Right lobe of liver (tissue), 6 donors: ENCODE measurements at regions not wholly inside any gene's neighbourhood (a gene's known extent, or its start where the extent isn't known, plus 50 kb on each side); places are given as distances from the start of the nearest gene placed in this dataset.

Experiments used
- ATAC-seq, 4 donors: fragments of 200-7000 bp; cut with Tn5 transposase; one replicate each; pipeline ENCODE4 v1.9.1; 2020; ENCODE audit warnings: mild to moderate bottlenecking in 4 of 4, moderate library complexity in 4 of 4
- DNase-seq, 3 donors: peaks; one replicate each; pipeline ENCODE4 v3.0.0-alpha.2; 2020
- H3K27ac ChIP-seq, 3 donors: fragments of 200-600 bp; one replicate each; pipeline ENCODE4 v1.8.0; 2022
- H3K27me3 ChIP-seq, 2 donors: fragments of 200-600 bp; one replicate each; pipeline ENCODE4 v1.8.0; 2022
- H3K36me3 ChIP-seq, 4 donors: fragments of 200-600 bp; sonication (generic) in 1 of 4; one replicate each; pipeline versions ENCODE4 v1.5.1 to v1.8.0; 2017 to 2022; ENCODE audit warnings: control low read depth in 1 of 4
- H3K4me1 ChIP-seq, 4 donors: fragments of 200-600 bp; sonication (generic) in 1 of 4; one replicate each; pipeline versions ENCODE4 v1.5.1 to v1.8.0; 2017 to 2022; ENCODE audit warnings: control low read depth in 1 of 4
- H3K4me3 ChIP-seq, 3 donors: fragments of 200-600 bp; one replicate each; pipeline ENCODE4 v1.8.0; 2022
- H3K9me3 ChIP-seq, 4 donors: fragments of 200-600 bp; sonication (generic) in 1 of 4; one replicate each; pipeline versions ENCODE4 v1.5.1 to v1.8.0; 2017 to 2022; ENCODE audit warnings: control low read depth in 1 of 4
- POLR2A ChIP-seq: fragments of 450-650 bp; IDR thresholded peaks from one replicate; pipeline ENCODE4 v1.6.1; 2017; ENCODE audit warnings: antibody characterized with exemption, mild to moderate bottlenecking
- WGBS: methylation state at CpG from one replicate; pipeline ENCODE4 v1.1.6; 2018; ENCODE audit warnings: low coverage, low lambda C conversion rate; ENCODE audit not compliant: insufficient coverage; ENCODE audit errors: missing lambda C conversion rate; 5-methylcytosine and 5-hydroxymethylcytosine counted together
- intact Hi-C, 2 donors: fragments of 100-400 bp; cut with DNase I; formaldehyde crosslinking; loops; one replicate each; pipeline versions ENCODE4 v1.11.2 to v1.14.1; 2022
- TF ChIP-seq, protein P1 (sequence below), 4 donors: fragments of 200-600 bp in 3 of 4; fragments of 450-650 bp in 1 of 4; IDR thresholded peaks; one replicate each; pipeline versions ENCODE4 v1.5.1 to v1.8.0; 2016 to 2022; ENCODE audit warnings: antibody characterized with exemption in 4 of 4, mild to moderate bottlenecking in 2 of 4
- donor health status: DM: no; HTN: yes; CAD: no.
- donor health status: DM: no; HTN: no; CAD: no.
- donor health status: DM: no; HTN: no; CAD: no.
- donor health status: DM: no; HTN: yes; CAD: no.
- donor health status: DM: no; HTN: yes; CAD: no.

DNA sequence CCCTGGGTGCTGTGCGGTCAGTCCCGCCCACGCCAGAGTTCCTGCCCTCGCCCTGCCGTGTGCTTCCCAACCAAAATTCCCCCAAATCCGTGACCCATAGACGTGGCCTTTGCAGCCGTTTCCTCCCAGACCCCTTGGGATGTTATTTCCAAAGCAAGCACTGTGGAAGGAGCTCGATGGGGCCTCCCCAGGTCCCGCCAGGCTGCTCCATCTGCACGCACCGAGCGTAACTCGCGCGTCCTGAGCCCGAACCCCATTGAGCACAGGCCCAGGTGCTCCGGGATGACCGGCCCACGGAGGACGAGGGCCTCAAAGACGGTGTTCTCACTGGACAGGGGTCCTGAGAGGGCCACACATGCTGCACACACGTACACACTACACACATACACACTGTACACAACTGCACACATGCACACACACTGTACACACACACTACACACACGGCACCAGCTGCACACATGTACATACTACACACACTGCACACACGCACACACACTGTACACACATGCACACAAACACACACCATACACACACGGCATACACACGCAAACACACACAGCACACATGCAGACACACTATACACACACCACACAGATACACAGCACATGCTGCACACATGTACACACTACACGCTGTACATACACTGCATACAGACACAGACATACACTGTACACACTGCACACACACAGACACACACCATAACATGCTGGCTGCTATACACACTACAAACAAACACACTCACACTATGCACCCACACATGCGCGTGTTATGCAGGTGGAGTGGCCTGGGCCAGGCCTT, 431.2 kb upstream of the SALL3 start:
- Histone ChIP-seq H3K36me3 (no peaks in the 10 kb centered on the region), H3K9me3 (no peaks in the 10 kb centered on the region), H3K4me3 (no peak overlapping the region), H3K4me1 (no peaks in the 10 kb centered on the region), H3K27ac (no peak overlapping the region), H3K27me3 (no peaks in the 10 kb centered on the region)
- no peak for DNase-seq
- ATAC-seq: peak in 1 of 4 donors; percentile 29
- intact Hi-C loops: no loop called here
- WGBS: 84% methylated on average over 18 of the region's 30 CpGs
- TF ChIP-seq POLR2A: no peak
- TF ChIP-seq, protein P1, sequence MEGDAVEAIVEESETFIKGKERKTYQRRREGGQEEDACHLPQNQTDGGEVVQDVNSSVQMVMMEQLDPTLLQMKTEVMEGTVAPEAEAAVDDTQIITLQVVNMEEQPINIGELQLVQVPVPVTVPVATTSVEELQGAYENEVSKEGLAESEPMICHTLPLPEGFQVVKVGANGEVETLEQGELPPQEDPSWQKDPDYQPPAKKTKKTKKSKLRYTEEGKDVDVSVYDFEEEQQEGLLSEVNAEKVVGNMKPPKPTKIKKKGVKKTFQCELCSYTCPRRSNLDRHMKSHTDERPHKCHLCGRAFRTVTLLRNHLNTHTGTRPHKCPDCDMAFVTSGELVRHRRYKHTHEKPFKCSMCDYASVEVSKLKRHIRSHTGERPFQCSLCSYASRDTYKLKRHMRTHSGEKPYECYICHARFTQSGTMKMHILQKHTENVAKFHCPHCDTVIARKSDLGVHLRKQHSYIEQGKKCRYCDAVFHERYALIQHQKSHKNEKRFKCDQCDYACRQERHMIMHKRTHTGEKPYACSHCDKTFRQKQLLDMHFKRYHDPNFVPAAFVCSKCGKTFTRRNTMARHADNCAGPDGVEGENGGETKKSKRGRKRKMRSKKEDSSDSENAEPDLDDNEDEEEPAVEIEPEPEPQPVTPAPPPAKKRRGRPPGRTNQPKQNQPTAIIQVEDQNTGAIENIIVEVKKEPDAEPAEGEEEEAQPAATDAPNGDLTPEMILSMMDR (IDR thresholded peaks at IDR 0.05): no peak

DNA sequence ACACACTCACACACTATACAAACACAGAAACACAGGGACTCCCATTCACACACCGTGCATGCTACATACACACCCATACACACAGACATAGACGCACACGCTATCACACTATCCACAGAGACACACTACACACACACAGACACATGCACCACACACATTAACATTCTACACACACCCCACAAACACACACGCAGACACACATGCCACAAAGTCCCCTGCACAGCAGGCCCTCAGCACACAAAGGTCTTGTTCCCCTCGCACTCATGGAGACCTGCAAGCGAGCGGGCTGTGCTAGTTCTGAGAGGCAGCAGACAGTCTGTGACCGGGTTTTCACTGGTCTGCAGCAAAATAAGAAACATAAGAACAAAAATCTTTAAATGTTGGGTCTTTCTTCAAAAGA, 429.6 kb upstream of the SALL3 start:
- Histone ChIP-seq H3K9me3 (no peaks in the 10 kb centered on the region), H3K36me3 (no peaks in the 10 kb centered on the region), H3K27ac (no peak overlapping the region), H3K27me3 (no peaks in the 10 kb centered on the region), H3K4me3 (no peak overlapping the region), H3K4me1 (no peaks in the 10 kb centered on the region)
- intact Hi-C loops: no loop called here
- ATAC-seq: no peak
- WGBS: 57% methylated on average over 8 of the region's 8 CpGs
- no peak for DNase-seq
- TF ChIP-seq, protein P1 (IDR thresholded peaks at IDR 0.05): no peak
- no peak for TF ChIP-seq POLR2A

DNA sequence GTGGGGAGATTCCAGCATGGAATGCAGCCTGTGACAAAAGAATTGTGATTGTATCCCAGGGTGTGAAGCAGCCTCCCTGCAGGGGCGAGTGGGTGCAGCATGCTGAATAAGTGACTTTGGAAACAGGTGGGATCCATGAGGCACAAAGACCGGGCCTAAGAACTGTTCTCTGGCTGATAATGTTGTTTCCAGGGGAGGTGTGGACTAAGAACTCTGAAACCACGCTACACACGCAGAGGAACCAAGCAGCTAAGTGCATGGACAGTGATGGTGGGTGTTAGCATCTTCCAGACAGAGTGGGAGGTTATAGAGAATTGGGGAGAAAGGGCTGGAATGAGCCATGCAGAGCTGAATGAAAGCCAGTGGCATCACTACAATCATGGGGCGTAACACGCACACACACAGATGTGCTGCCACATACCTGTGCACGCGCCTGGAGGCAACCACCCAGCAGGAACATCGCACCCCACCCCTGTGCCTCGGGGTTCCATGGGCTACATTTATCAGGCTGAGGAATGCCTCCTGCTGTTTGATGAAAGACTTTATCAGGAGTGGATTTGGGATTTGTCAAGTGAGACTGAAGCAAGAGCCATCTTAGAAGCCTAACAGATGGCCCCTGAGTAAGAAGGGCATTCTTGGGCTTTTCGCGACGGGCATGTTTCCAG, 424.5 kb upstream of the SALL3 start:
- H3K4me3 ChIP-seq: no peak overlapping the region
- intact Hi-C loops: no loop called here
- 54% methylated on average over 7 of the region's 13 CpGs for WGBS
- H3K9me3 ChIP-seq: no peaks in the 10 kb centered on the region
- TF ChIP-seq, protein P1 (IDR thresholded peaks at IDR 0.05): no peak
- TF ChIP-seq POLR2A: no peak
- no peaks in the 10 kb centered on the region for H3K27me3 ChIP-seq
- H3K27ac ChIP-seq: no peak overlapping the region
- DNase-seq (no peak), ATAC-seq (no peak)
- no peaks in the 10 kb centered on the region for H3K4me1 ChIP-seq
- H3K36me3 ChIP-seq: no peaks in the 10 kb centered on the region

DNA sequence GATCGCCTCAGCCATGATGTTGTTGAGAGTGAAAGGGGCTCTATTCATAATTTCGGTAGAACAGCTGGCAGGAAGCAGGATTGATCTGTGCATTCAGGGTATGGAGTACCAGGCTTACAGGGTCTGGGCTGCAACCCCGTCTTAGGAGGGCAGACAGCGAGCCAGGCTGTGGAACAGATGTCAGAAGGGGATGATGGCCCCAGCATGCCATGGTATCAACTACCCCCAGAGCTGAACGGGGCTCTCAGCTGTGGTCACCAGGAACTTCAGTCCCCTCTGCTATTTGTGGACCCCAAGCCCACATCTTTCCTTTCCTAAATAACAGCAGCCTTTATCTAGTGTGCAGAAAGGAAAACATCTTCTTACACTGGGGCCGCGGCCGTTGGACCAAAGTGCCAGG, 422.2 kb upstream of the SALL3 start:
- no peaks in the 10 kb centered on the region for H3K9me3 ChIP-seq
- no peaks in the 10 kb centered on the region for H3K36me3 ChIP-seq
- 100% methylated on average over 3 of the region's 8 CpGs for WGBS
- DNase-seq: peak in 1 of 3 donors; percentile 15
- intact Hi-C loops: no loop called here
- no peak for ATAC-seq
- H3K4me1 ChIP-seq: no peaks in the 10 kb centered on the region
- TF ChIP-seq, protein P1 (IDR thresholded peaks at IDR 0.05): no peak
- TF ChIP-seq POLR2A: no peak
- H3K27ac ChIP-seq: no peak overlapping the region
- H3K27me3 ChIP-seq: no peaks in the 10 kb centered on the region
- H3K4me3 ChIP-seq: no peak overlapping the region
